Adrenal gland (tissue), 9 donors: ENCODE measurements at regions not wholly inside any gene's neighbourhood (a gene's known extent, or its start where the extent isn't known, plus 50 kb on each side); places are given as distances from the start of the nearest gene placed in this dataset.

Experiments
- DNase-seq, 7 donors: peaks; one replicate each; pipeline ENCODE4 v3.0.0-alpha.2; 2019 to 2020
- H3K27ac ChIP-seq, 5 donors: fragments of 200-600 bp; sonication (generic) in 4 of 5; 1 replicate in 3 of 5; 2 replicates in 2 of 5; pipeline versions ENCODE4 v1.5.1 to v1.8.0; 2016 to 2020; ENCODE audit warnings: mild to moderate bottlenecking in 1 of 5
- H3K27me3 ChIP-seq: fragments of 200-600 bp; 2 replicates; pipeline ENCODE4 v1.8.0; 2021
- H3K36me3 ChIP-seq, 2 donors: fragments of 200-600 bp; replicated peaks in 1 of 2; 1 replicate in 1 of 2; 2 replicates in 1 of 2; pipeline versions ENCODE4 v1.5.1 to v1.8.0; 2018 to 2022
- H3K4me1 ChIP-seq, 2 donors: fragments of 200-600 bp; replicated peaks in 1 of 2; 1 replicate in 1 of 2; 2 replicates in 1 of 2; pipeline versions ENCODE4 v1.5.1 to v1.8.0; 2018 to 2021
- H3K4me3 ChIP-seq, 4 donors: fragments of 200-600 bp; sonication (generic) in 3 of 4; one replicate each; pipeline ENCODE4 v1.5.1; 2016 to 2018
- H3K9me3 ChIP-seq, 3 donors: fragments of 200-600 bp; sonication (generic) in 1 of 3; replicated peaks in 1 of 3; 1 replicate in 2 of 3; 2 replicates in 1 of 3; pipeline versions ENCODE4 v1.5.1 to v1.8.0; 2016 to 2021
- POLR2A ChIP-seq, 2 donors: fragments of 450-650 bp; IDR thresholded peaks; one replicate each; pipeline ENCODE4 v1.6.1; 2017; ENCODE audit warnings: antibody characterized with exemption in 2 of 2, mild to moderate bottlenecking in 2 of 2, moderate library complexity in 1 of 2
- WGBS, 4 donors: extraction: QIAGEN DNeasy Blood & Tissue Kit in 2 of 4; methylation state at CpG; one replicate each; pipeline versions ENCODE4 v1.1.5 to v1.1.7; 2013 to 2017; 5-methylcytosine and 5-hydroxymethylcytosine counted together
- intact Hi-C, 2 donors: fragments of 100-400 bp; cut with DNase I; formaldehyde crosslinking; loops; one replicate each; pipeline versions ENCODE4 v1.14.1 to v1.15.0; 2022 to 2023
- TF ChIP-seq, protein P1 (sequence below), 6 experiments: fragments of 450-650 bp in 4 of 6; fragments of 200-600 bp in 2 of 6; sonication (generic) in 1 of 6; IDR thresholded peaks; 1 replicate in 5 of 6; 2 replicates in 1 of 6; pipeline versions ENCODE4 v1.5.1 to v1.8.0; 2016 to 2021; ENCODE audit warnings: antibody characterized with exemption in 6 of 6, mild to moderate bottlenecking in 2 of 6, moderate library complexity in 1 of 6
- donor health status: healthy with polysubstance abuse.
- donor health status: Bipolar disorder and iron deficiency.
- donor health status: DM: yes; HTN: yes; CAD: no.
- donor health status: DM: no; HTN: no; CAD: no.
- donor health status: DM: no; HTN: no; CAD: no.

DNA sequence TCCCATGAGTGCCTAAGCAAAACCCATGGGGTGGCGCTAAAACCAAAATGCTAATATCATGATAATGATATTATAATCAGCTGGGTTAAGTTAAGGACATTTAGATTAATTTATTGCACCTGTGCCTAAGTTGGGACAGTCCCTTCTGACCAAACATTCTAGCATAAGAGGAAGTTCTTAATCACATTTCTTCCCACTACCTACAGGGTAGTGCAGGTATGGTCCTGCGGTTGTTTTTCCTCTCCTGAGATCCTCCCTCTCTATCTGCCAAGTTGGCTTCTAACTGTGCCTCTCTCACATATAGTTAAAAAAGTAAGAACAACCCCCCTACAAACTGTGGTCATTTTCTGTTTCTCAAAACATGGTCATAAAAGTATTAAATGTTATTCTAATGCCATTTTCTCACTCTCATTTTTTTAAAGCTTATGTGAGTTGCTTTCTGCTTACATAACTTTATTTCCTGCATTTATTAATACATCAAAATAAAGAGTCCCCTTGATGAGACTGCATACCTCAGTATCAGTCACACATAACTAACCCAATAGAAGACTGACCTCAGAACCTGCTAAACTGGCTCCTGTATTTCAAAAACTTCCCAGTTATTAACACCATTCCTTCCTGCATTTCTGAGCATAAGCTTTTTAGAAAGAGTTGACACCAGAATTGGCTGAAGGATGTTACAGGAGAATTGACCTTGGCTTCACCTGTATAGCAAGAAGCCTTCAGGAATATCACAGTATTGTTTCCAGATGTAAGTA, 1332.5 kb downstream of the FSTL5 start:
- TF ChIP-seq, protein P1, sequence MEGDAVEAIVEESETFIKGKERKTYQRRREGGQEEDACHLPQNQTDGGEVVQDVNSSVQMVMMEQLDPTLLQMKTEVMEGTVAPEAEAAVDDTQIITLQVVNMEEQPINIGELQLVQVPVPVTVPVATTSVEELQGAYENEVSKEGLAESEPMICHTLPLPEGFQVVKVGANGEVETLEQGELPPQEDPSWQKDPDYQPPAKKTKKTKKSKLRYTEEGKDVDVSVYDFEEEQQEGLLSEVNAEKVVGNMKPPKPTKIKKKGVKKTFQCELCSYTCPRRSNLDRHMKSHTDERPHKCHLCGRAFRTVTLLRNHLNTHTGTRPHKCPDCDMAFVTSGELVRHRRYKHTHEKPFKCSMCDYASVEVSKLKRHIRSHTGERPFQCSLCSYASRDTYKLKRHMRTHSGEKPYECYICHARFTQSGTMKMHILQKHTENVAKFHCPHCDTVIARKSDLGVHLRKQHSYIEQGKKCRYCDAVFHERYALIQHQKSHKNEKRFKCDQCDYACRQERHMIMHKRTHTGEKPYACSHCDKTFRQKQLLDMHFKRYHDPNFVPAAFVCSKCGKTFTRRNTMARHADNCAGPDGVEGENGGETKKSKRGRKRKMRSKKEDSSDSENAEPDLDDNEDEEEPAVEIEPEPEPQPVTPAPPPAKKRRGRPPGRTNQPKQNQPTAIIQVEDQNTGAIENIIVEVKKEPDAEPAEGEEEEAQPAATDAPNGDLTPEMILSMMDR (IDR thresholded peaks at IDR 0.05): no peak
- no peak for TF ChIP-seq POLR2A (IDR thresholded peaks at IDR 0.05)

DNA sequence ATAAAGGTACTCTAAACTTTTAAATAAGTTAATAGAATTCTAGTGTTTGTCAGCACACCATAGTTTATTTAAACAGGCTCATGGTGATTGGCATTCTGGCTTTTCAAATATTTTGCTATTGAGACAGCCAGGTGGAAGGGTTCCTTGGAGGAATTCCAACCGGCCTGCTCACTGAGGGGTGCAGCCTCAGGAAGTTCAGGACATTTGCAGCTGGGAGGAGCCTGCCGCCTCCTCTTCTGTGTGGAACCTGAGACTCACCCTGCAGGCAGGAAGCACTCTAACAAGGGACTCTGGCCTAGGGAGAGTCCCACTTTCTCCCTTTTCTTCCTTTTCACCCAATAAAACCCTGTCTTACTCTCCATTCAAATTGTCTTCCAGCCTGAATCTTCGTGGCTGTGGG, 1328.0 kb downstream of the FSTL5 start:
- Histone ChIP-seq H3K27ac (no peak overlapping the region), H3K4me3 (no peak overlapping the region), H3K4me1 (no peaks in the 10 kb centered on the region), H3K36me3 (no peaks in the 10 kb centered on the region), H3K27me3 (no peaks in the 10 kb centered on the region), H3K9me3 (no peaks in the 10 kb centered on the region)
- DNase-seq: no peak
- WGBS, 4 donors: 48 to 60% (median 55%) methylated on average over 3 of the region's 3 CpGs
- TF ChIP-seq, protein P1 (IDR thresholded peaks at IDR 0.05): no peak
- TF ChIP-seq POLR2A (IDR thresholded peaks at IDR 0.05): no peak
- intact Hi-C loops: no loop called here

More for the DNA sequence above, 1332.5 kb downstream of the FSTL5 start:
- Histone ChIP-seq H3K27ac (no peak overlapping the region), H3K9me3 (no peaks in the 10 kb centered on the region), H3K27me3 (no peaks in the 10 kb centered on the region), H3K36me3 (no peaks in the 10 kb centered on the region), H3K4me3 (no peak overlapping the region), H3K4me1 (no peaks in the 10 kb centered on the region)
- whole genome bisulfite sequencing, 4 donors: 88 to 95% (median 91%) methylated on average over 2 of the region's 2 CpGs
- no peak for DNase-seq
- intact Hi-C loops: no loop called here

DNA sequence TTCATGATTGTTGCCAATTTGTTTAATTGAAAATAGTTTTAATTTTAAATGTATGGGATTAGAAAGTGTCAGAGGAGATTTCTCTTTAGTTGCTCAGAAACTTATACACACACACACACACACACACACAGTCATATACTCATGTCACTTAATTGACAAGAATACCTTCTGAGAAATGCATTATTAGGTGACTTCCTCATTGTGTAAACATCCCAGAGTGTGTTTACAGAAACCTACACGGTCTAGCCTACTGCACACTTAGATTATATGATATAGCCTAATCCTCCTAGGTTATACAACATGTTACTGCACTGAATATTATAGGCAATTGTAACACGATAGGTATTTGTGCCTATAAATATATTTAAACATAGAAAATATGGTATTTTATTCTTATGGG, 1327.4 kb downstream of the FSTL5 start:
- no peaks in the 10 kb centered on the region for H3K9me3 ChIP-seq
- intact Hi-C loops: no loop called here
- no peak overlapping the region for H3K27ac ChIP-seq
- TF ChIP-seq POLR2A (IDR thresholded peaks at IDR 0.05): no peak
- TF ChIP-seq, protein P1 (IDR thresholded peaks at IDR 0.05): no peak
- H3K27me3 ChIP-seq: no peaks in the 10 kb centered on the region
- H3K4me3 ChIP-seq: no peak overlapping the region
- WGBS, 4 donors: 53 to 65% (median 61%) methylated on average over 2 of the region's 2 CpGs
- no peak for DNase-seq
- no peaks in the 10 kb centered on the region for H3K4me1 ChIP-seq
- H3K36me3 ChIP-seq: no peaks in the 10 kb centered on the region

DNA sequence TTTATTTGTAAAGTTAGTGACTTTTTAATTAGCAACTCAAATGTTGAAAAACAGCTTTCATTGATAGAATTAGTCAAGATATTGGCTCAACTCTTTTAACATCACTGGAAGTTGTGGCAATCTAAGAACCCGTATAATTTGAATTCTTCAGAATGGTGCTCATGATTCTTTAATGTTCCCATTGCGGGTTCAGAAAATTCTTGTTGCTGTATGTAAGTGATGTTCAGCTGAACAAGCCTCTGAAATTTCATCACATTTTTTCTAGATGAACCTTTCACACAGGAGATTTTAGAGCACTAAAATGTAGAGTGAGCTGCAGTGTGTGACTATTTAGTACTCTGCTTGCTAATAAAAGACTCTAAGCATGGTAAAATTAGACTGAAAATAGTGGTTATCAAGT, 1317.7 kb downstream of the FSTL5 start:
- Histone ChIP-seq H3K27me3 (no peaks in the 10 kb centered on the region), H3K4me3 (no peak overlapping the region), H3K9me3 (no peaks in the 10 kb centered on the region), H3K36me3 (no peaks in the 10 kb centered on the region), H3K27ac (no peak overlapping the region), H3K4me1 (no peaks in the 10 kb centered on the region)
- intact Hi-C loops: no loop called here
- no peak for TF ChIP-seq POLR2A (IDR thresholded peaks at IDR 0.05)
- TF ChIP-seq, protein P1 (IDR thresholded peaks at IDR 0.05): no peak
- WGBS, 4 donors: 79 to 86% (median 85%) methylated on average over 2 of the region's 2 CpGs
- no peak for DNase-seq
